GM12801 (cell line): ENCODE measurements at regions not wholly inside any gene's neighbourhood (a gene's known extent, or its start where the extent isn't known, plus 50 kb on each side); places are given as distances from the start of the nearest gene placed in this dataset.

Source experiments
- TF ChIP-seq, protein P1 (sequence below): IDR thresholded peaks from one replicate; pipeline ENCODE4 v1.5.1; 2011; ENCODE audit warnings: control low read depth; ENCODE audit not compliant: insufficient read length; ENCODE audit errors: extremely low read depth

DNA sequence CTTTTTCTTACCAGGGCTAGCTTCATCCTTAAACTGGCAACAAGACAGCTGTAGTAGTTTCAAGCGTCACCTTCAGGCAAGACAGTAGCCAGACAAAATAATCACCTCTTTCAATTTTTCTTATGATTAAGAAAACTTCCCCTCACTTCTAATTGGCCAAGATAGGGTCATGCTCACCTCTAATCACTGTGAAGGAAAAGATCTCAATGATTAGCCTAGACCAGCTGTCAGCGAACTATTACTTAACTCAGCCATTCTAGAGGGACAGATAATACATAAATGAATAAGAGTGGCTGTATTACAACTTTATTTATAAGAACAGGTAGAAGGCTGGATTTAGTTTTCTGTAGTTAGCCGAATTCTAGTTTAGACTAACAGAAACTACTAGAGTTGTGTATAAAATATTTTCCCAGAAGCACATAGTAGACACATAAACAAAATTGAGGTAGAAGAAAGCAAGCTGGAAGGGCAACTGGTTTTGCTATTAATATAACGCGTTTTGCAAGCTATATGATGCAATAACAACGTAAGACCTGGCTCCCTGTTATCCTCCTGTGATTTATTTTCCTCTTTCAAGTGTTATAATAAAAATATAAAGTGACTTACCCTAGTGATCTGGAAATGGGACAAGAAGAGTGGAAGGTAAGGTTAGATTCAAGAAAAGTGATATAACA is 64.3 kb downstream of the ELAPOR2 start:
- TF ChIP-seq, protein P1, sequence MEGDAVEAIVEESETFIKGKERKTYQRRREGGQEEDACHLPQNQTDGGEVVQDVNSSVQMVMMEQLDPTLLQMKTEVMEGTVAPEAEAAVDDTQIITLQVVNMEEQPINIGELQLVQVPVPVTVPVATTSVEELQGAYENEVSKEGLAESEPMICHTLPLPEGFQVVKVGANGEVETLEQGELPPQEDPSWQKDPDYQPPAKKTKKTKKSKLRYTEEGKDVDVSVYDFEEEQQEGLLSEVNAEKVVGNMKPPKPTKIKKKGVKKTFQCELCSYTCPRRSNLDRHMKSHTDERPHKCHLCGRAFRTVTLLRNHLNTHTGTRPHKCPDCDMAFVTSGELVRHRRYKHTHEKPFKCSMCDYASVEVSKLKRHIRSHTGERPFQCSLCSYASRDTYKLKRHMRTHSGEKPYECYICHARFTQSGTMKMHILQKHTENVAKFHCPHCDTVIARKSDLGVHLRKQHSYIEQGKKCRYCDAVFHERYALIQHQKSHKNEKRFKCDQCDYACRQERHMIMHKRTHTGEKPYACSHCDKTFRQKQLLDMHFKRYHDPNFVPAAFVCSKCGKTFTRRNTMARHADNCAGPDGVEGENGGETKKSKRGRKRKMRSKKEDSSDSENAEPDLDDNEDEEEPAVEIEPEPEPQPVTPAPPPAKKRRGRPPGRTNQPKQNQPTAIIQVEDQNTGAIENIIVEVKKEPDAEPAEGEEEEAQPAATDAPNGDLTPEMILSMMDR, result no peak

DNA sequence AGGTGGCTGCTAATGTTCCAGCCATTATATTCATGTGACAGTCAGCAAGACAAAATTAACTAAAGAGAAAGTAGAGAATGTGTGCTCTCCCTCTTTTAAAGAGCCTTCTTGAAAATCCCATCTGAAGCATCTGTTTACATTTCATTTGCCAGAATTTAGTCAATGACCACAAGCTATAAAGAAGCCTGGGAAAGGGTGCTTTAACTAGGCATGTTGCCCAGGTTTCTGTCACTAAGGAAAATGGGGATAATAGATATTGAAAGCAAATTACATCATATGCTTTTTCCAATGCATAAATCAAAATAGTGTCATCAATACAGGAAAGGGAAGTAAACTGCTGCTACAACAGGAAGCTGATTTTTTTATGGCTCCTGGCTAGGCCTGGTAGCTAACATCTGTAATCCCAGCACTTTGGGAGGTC is 67.7 kb downstream of the ELAPOR2 start:
- TF ChIP-seq, protein P1, result no peak

DNA sequence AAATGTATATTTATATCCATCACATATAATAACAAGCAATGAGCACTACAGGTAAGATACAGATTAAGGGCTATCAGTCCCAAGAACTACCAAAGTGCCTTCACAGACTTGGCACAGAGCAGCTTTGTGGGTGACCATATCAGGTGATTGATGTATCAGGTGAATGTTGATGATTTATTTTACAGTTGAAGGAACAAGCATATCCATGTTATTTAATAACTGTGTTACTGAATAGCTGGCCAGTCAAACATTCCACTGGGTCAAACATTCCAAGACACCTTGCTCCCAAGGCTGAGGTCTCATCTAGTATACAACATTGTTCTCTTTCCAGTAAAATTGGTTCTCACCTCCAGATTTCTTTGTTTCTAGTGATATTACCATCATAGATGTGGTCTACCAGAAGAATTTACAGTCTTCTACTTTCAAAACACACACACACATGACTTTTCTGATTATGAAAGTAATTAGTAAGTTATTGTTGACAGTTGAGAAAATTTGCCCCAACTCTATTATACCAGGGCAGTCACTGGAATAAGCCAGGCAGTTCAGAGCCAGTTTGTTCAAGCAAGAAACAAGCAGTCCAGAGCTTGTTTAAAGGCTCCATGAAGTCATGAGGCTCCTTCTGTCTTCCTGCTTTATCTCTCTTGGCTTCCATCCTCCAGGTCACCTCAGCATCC is 68.2 kb downstream of the ELAPOR2 start:
- TF ChIP-seq, protein P1, result no peak

DNA sequence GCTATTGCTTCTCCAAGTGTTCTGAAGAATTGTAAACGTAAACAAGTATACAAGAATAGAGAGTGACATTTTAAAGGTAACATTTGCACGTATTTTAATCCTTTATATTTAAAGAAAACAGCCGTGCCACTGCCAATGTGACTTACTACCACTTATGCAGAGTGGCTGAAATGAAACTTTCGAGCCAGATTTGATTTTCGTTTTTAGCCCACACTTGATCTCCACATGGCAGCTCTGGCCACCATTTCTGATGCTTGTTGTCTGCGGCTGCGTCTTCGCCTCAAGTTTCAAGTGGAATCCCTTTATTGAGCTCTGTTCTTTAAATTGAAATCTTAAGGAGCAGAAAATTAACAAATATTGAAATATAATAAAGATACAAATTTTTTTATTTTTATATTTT is 70.0 kb downstream of the ELAPOR2 start:
- TF ChIP-seq, protein P1, result no peak

DNA sequence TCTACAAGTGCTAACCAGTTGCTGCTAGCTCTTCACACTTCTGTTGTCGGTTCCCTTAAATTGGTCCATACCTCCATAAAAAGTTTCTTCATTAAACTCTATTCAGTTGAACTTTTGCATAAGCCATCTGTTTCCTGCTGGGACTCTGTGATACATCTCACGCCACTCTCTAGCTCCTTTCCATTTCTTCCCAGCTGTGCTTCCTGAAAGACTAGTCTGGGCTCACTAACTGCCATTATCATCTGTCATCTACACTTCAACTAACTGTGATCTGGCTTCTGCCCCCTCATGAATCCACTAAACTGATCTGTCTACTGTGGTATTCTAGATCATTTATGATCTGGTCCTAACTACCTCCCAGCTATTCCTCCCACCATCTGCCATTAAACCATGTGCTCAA is 78.3 kb downstream of the ELAPOR2 start:
- TF ChIP-seq, protein P1, result no peak

DNA sequence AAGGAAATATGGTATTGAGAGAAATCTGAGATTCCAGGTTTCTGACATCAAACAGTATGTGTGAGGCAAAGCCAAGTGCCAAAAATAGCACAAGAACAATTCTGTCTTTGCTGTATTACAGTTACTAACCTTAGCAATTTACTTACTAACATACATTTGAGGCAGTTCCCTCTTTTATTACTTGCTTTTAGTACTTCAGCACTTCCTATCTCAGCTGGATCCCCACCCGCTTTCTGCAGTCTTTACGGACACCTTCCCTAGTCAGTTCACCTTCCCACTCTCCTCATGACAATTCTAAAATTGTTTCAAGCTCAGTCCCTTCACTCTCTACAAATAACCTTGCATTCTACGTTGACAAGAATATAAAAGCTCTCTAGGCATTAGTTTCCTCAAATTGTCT is 79.2 kb downstream of the ELAPOR2 start:
- TF ChIP-seq, protein P1, result no peak

DNA sequence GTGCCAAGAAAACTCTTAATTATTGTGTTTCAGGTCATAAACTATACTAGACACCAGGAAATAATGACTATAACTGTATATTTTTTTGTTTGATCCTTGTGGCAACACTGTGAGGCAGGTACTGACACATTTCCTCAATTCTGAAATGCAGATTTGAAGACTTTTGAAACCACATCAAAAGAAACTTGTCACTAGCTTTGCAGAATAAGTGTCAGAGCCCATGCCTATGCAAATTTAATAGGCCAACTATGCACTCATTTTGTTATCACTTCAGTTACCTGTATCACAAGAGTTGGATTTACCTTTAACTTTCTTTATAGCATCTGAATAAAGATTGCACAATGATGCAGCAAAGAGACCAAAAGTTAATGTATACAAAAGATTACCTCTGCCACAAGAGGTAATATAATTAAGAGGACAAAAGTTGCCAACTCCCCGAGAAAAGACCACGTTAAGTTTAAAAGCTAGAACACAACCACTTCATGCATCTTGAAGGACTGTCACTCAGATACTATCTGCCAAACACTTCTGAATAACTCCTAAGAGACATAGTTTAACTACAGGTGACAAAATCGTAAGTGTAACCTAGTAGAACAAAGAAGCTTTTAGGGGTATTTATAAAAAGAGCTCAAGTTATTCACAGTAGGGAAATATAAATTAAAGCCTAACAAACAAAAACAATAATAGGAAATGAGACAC is 80.5 kb downstream of the ELAPOR2 start:
- TF ChIP-seq, protein P1, result no peak
